CD4-positive, alpha-beta memory T cell (primary cell): ENCODE measurements at regions not wholly inside any gene's neighbourhood (a gene's known extent, or its start where the extent isn't known, plus 50 kb on each side); places are given as distances from the start of the nearest gene placed in this dataset.
"Not testable (repeated sequence)": the region's sequence is repeated elsewhere in the genome, so short reads cannot be mapped to it uniquely, and the experiment has no call there.

Experiments used
- CTCF ChIA-PET: fragments of 350-600 bp; sonication (Branson Sonifier 250); formaldehyde crosslinking; loops from one replicate; lab custom pipeline; 2021; ENCODE audit warnings: inconsistent platforms; ENCODE audit not compliant: partially characterized antibody; lab: Charles Lee
- POLR2A ChIA-PET: fragments of 350-600 bp; sonication (Branson Sonifier 250); formaldehyde crosslinking; loops from one replicate; lab custom pipeline; 2021; ENCODE audit not compliant: partially characterized antibody; lab: Charles Lee
- DNase-seq, 5 donors: peaks; one replicate each; pipeline versions ENCODE4 v3.0.0 to v3.0.0-alpha.2; 2020 to 2022; ENCODE audit warnings: mixed read lengths in 1 of 5
- H3K27ac ChIP-seq: one replicate; pipeline ENCODE4 v1.7.0; 2013; ENCODE audit warnings: low read depth, low read length
- H3K27me3 ChIP-seq: 2 replicates; pipeline ENCODE4 v1.7.0; 2013; ENCODE audit warnings: mild to moderate bottlenecking, low read length, moderate library complexity; ENCODE audit not compliant: insufficient read depth
- H3K36me3 ChIP-seq: 2 replicates; pipeline ENCODE4 v1.7.0; 2013; ENCODE audit warnings: mild to moderate bottlenecking, low read length, moderate library complexity; ENCODE audit not compliant: insufficient read depth
- H3K4me1 ChIP-seq: 2 replicates; pipeline ENCODE4 v1.7.0; 2013; ENCODE audit warnings: mild to moderate bottlenecking, low read length, moderate library complexity; ENCODE audit not compliant: insufficient read depth
- H3K4me3 ChIP-seq, 2 donors: one replicate each; pipeline ENCODE4 v1.7.0; 2013; ENCODE audit warnings: low read length in 2 of 2, mild to moderate bottlenecking in 1 of 2
- H3K9me3 ChIP-seq, 2 donors: one replicate each; pipeline ENCODE4 v1.7.0; 2013; ENCODE audit warnings: low read length in 2 of 2, control low read depth in 1 of 2; ENCODE audit not compliant: control insufficient read depth in 1 of 2
- H3K27ac Mint-ChIP-seq, 7 donors: one replicate each; pipeline ENCODE4 v1.8.0; 2020 to 2021; ENCODE audit warnings: mixed read lengths in 7 of 7, mild to moderate bottlenecking in 6 of 7, inconsistent platforms in 3 of 7, moderate library complexity in 3 of 7
- H3K27me3 Mint-ChIP-seq, 2 donors: one replicate each; pipeline ENCODE4 v1.8.0; 2020 to 2021; ENCODE audit warnings: mixed read lengths in 2 of 2
- H3K36me3 Mint-ChIP-seq, 2 donors: one replicate each; pipeline ENCODE4 v1.8.0; 2020 to 2021; ENCODE audit warnings: mixed read lengths in 2 of 2, inconsistent platforms in 1 of 2, mild to moderate bottlenecking in 1 of 2
- H3K4me1 Mint-ChIP-seq, 4 donors: one replicate each; pipeline ENCODE4 v1.8.0; 2020 to 2021; ENCODE audit warnings: mixed read lengths in 4 of 4, mild to moderate bottlenecking in 1 of 4
- H3K4me3 Mint-ChIP-seq, 8 donors: one replicate each; pipeline ENCODE4 v1.8.0; 2020 to 2021; ENCODE audit warnings: mixed read lengths in 8 of 8, mild to moderate bottlenecking in 7 of 8, moderate library complexity in 6 of 8, inconsistent platforms in 3 of 8
- H3K9me3 Mint-ChIP-seq, 8 donors: one replicate each; pipeline ENCODE4 v1.8.0; 2020 to 2021; ENCODE audit warnings: mixed read lengths in 8 of 8, mild to moderate bottlenecking in 5 of 8, inconsistent platforms in 3 of 8, moderate library complexity in 1 of 8
- intact Hi-C: fragments of 100-400 bp; cut with micrococcal nuclease; formaldehyde crosslinking; loops from one replicate; pipeline ENCODE4 v1.15.1; 2023

- Mint-ChIP-seq H3K27me3 (no peaks in the 10 kb centered on the region), H3K36me3 (peaks cover 0 to 4% of the 10 kb centered on the region in 2 donors), H3K9me3 (peaks cover 2 to 34% (median 25%) of the 10 kb centered on the region in 8 donors), H3K4me1 (no peaks in the 10 kb centered on the region), H3K4me3 (no peak overlapping the region), H3K27ac (no peak overlapping the region)
- H3K36me3 ChIP-seq = no peaks in the 10 kb centered on the region
- H3K9me3 ChIP-seq = peaks cover 0 to 10% of the 10 kb centered on the region in 2 donors
- no peak for DNase-seq
- POLR2A ChIA-PET = no interaction called here
- CTCF ChIA-PET = no interaction called here
- H3K27ac ChIP-seq = no peak overlapping the region
- H3K4me3 ChIP-seq = no peak overlapping the region
- no peaks in the 10 kb centered on the region for H3K4me1 ChIP-seq
- H3K27me3 ChIP-seq = no peaks in the 10 kb centered on the region
- intact Hi-C loops = no loop called here
Measured at GRCh38 chr2:129914538-129915302, 64.7 kb upstream of the RAB6C start.

- Histone ChIP-seq H3K9me3 (peaks cover 0 to 13% of the 10 kb centered on the region in 2 donors), H3K36me3 (no peaks in the 10 kb centered on the region), H3K27ac (no peak overlapping the region), H3K4me3 (no peak overlapping the region), H3K4me1 (no peaks in the 10 kb centered on the region), H3K27me3 (no peaks in the 10 kb centered on the region)
- ChIA-PET POLR2A (no interaction called here), CTCF (no interaction called here)
- Mint-ChIP-seq H3K4me1 (no peaks in the 10 kb centered on the region), H3K9me3 (peaks cover 5 to 41% (median 30%) of the 10 kb centered on the region in 8 donors), H3K27ac (no peak overlapping the region), H3K4me3 (no peak overlapping the region), H3K36me3 (peaks cover 0 to 5% of the 10 kb centered on the region in 2 donors), H3K27me3 (peaks cover 0 to 1% of the 10 kb centered on the region in 2 donors)
- no peak for DNase-seq
- intact Hi-C loops = no loop called here
Measured at GRCh38 chr2:129915303-129915840, 64.1 kb upstream of the RAB6C start.

GRCh38 chr2:129918604-129919003 lies 60.9 kb upstream of the RAB6C start:
- H3K27me3 Mint-ChIP-seq = peaks cover 6 to 13% of the 10 kb centered on the region in 2 donors
- H3K27ac Mint-ChIP-seq = no peak overlapping the region
- Histone ChIP-seq H3K27me3 (peaks cover 7% of the 10 kb centered on the region), H3K4me3 (no peak overlapping the region), H3K27ac (no peak overlapping the region), H3K4me1 (no peaks in the 10 kb centered on the region), H3K36me3 (no peaks in the 10 kb centered on the region), H3K9me3 (peaks cover 0 to 13% of the 10 kb centered on the region in 2 donors)
- no peak for DNase-seq
- H3K36me3 Mint-ChIP-seq = peaks cover 0 to 5% of the 10 kb centered on the region in 2 donors
- CTCF ChIA-PET = no interaction called here
- POLR2A ChIA-PET = no interaction called here
- H3K4me3 Mint-ChIP-seq = no peak overlapping the region
- H3K9me3 Mint-ChIP-seq = peaks cover 5 to 45% (median 31%) of the 10 kb centered on the region in 8 donors
- H3K4me1 Mint-ChIP-seq = peaks cover 0 to 3% (median under 1%) of the 10 kb centered on the region in 4 donors
- intact Hi-C loops = no loop called here

GRCh38 chr2:129922571-129923264 lies 56.7 kb upstream of the RAB6C start:
- H3K27ac Mint-ChIP-seq = no peak overlapping the region
- H3K36me3 Mint-ChIP-seq = peaks cover 0 to 5% of the 10 kb centered on the region in 2 donors
- Histone ChIP-seq H3K36me3 (no peaks in the 10 kb centered on the region), H3K27me3 (peaks cover 7% of the 10 kb centered on the region), H3K9me3 (peaks cover 0 to 13% of the 10 kb centered on the region in 2 donors), H3K4me3 (no peak overlapping the region), H3K4me1 (no peaks in the 10 kb centered on the region), H3K27ac (no peak overlapping the region)
- H3K9me3 Mint-ChIP-seq = peaks cover 5 to 31% (median 23%) of the 10 kb centered on the region in 8 donors
- H3K4me1 Mint-ChIP-seq = peaks cover 0 to 7% (median 3%) of the 10 kb centered on the region in 4 donors
- no peak overlapping the region for H3K4me3 Mint-ChIP-seq
- ChIA-PET CTCF (interaction anchor here (0.9 kb wide), 2 partner anchors 14 to 410 kb away, joined by 3 read pairs; no protein-coding TSS in a partner anchor), POLR2A (no interaction called here)
- no peak for DNase-seq
- intact Hi-C loops = no loop called here
- H3K27me3 Mint-ChIP-seq = peaks cover 13 to 30% of the 10 kb centered on the region in 2 donors

- Histone ChIP-seq H3K4me1 (no peaks in the 10 kb centered on the region), H3K9me3 (peaks cover 0 to 6% of the 10 kb centered on the region in 2 donors), H3K27ac (no peak overlapping the region), H3K4me3 (no peak overlapping the region), H3K36me3 (no peaks in the 10 kb centered on the region), H3K27me3 (peaks cover 7% of the 10 kb centered on the region)
- Mint-ChIP-seq H3K27me3 (peaks cover 14 to 30% of the 10 kb centered on the region in 2 donors), H3K36me3 (peaks cover 0 to 3% of the 10 kb centered on the region in 2 donors), H3K4me1 (peaks cover 0 to 7% (median 3%) of the 10 kb centered on the region in 4 donors), H3K9me3 (peaks cover 3 to 23% (median 16%) of the 10 kb centered on the region in 8 donors), H3K4me3 (peak overlapping the region in 3 of 8 donors; percentile 7 to 69 (median 18)), H3K27ac (no peak overlapping the region)
- peak in 2 of 5 donors; percentile 2 to 6 for DNase-seq
- ChIA-PET CTCF (interaction anchor here (0.9 kb wide), 2 partner anchors 13 to 409 kb away, joined by 3 read pairs; no protein-coding TSS in a partner anchor), POLR2A (no interaction called here)
- intact Hi-C loops = no loop called here
Measured at GRCh38 chr2:129923265-129924091, 56.0 kb upstream of the RAB6C start.

GRCh38 chr2:129924115-129924514 lies 55.4 kb upstream of the RAB6C start:
- not testable (repeated sequence) for H3K36me3 ChIP-seq

More at GRCh38 chr2:129924115-129924514, 55.4 kb upstream of the RAB6C start:
- peaks cover 0 to 17% (median 10%) of the 10 kb centered on the region in 8 donors for H3K9me3 Mint-ChIP-seq
- intact Hi-C loops, CTCF ChIA-PET, H3K27ac ChIP-seq, H3K4me1 ChIP-seq, H3K27ac Mint-ChIP-seq, H3K36me3 Mint-ChIP-seq, H3K27me3 ChIP-seq, DNase-seq, H3K4me1 Mint-ChIP-seq, POLR2A ChIA-PET, H3K4me3 ChIP-seq, H3K9me3 ChIP-seq: not testable (repeated sequence)
- peak overlapping the region in 2 of 8 donors; percentile 7 to 69 for H3K4me3 Mint-ChIP-seq
- H3K27me3 Mint-ChIP-seq = peaks cover 15 to 32% of the 10 kb centered on the region in 2 donors
